ENCODE measurements at regions not wholly inside any gene's neighbourhood (a gene's known extent, or its start where the extent isn't known, plus 50 kb on each side); places are given as distances from the start of the nearest gene placed in this dataset.

DNA sequence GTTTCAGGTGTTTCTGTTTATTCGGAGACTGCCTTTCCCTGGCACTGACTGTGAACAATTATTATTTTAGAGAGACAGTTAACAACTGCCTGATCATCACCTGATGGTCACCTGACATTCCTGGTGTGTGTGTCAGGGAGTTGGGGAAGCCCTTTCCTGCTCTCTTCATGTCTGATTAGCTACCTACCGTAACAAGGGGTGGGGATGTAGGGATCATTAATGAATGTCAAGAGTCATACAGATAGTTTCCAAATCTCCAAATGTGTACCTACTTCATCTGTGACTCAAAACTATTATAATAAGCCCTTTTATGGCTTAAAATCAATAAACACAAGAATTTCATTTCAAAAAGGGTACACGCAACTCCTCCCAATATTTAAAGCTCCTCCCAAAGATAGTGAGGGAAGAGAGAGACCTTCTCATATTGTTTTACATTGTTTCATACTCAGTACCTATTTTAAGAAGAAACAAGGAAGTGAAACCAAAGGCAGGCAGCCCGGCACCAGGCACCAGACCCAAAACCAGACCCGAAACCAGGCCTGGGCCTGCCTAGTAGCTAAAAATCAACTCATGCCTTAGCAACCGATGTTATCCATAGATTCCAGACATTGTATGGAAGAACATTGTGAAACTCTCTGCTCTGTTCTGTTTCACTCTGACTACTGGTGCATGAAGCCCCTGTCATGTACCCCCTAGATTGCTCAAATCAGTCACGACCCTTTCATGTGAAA lies 844.9 kb upstream of the ALCAM start:
- H3K27ac Mint-ChIP-seq, result no peak overlapping the region
- Histone ChIP-seq H3K79me2 (ENCODE audit: low read depth) (no peaks in the 10 kb centered on the region), H4K20me1 (ENCODE audit: low read depth) (no peaks in the 10 kb centered on the region), H3K27ac (no peak overlapping the region), H2AFZ (replicated peaks) (no peak overlapping the region), H3F3A (ENCODE audit: low read depth) (peaks cover 4% of the 10 kb centered on the region), H3K27me3 (no peaks in the 10 kb centered on the region), H3K4me1 (peaks cover 7% of the 10 kb centered on the region), H3K9me3 (ENCODE audit: low read depth) (no peaks in the 10 kb centered on the region), H3K36me3 (no peaks in the 10 kb centered on the region), H3K4me3 (no peak overlapping the region), H3K4me2 (no peak overlapping the region), H3K9ac (no peak overlapping the region)
- DNase-seq (ENCODE audit: low spot score), result no peak
- H3K9me3 Mint-ChIP-seq, result no peaks in the 10 kb centered on the region
- no peaks in the 10 kb centered on the region for H3K4me1 Mint-ChIP-seq
- no peak for TF ChIP-seq EZH2phosphoT487 (IDR thresholded peaks at IDR 0.05)
- TF ChIP-seq EZH2 (IDR thresholded peaks at IDR 0.05), result no peak
- TF ChIP-seq, protein P1, sequence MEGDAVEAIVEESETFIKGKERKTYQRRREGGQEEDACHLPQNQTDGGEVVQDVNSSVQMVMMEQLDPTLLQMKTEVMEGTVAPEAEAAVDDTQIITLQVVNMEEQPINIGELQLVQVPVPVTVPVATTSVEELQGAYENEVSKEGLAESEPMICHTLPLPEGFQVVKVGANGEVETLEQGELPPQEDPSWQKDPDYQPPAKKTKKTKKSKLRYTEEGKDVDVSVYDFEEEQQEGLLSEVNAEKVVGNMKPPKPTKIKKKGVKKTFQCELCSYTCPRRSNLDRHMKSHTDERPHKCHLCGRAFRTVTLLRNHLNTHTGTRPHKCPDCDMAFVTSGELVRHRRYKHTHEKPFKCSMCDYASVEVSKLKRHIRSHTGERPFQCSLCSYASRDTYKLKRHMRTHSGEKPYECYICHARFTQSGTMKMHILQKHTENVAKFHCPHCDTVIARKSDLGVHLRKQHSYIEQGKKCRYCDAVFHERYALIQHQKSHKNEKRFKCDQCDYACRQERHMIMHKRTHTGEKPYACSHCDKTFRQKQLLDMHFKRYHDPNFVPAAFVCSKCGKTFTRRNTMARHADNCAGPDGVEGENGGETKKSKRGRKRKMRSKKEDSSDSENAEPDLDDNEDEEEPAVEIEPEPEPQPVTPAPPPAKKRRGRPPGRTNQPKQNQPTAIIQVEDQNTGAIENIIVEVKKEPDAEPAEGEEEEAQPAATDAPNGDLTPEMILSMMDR (IDR thresholded peaks at IDR 0.05), result no peak
- peaks cover 2% of the 10 kb centered on the region for H3K36me3 Mint-ChIP-seq
- H3K27me3 Mint-ChIP-seq (ENCODE audit: insufficient read depth, low read depth), result no peaks in the 10 kb centered on the region
- no peak overlapping the region for H3K4me3 Mint-ChIP-seq

DNA sequence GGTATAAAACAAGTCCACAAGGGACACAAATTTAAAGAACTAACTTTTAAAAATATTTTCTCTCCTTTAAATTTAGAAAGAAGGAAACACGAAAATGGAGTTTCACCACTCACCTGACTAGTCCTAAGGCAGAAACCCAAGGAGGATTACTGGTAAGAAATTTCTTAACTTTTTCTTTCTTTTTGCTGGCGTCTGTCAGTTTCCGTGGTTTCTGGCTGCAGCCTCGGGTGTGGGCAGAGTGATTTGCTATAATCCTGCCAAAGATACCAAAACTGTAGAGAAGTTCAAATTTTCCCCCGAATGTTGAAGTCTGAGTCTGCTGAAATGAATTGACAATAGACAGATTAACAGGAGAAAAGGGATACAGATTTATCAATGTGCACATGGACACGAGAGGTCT lies 843.6 kb upstream of the ALCAM start:
- no peak overlapping the region for H2AFZ ChIP-seq (replicated peaks)
- Mint-ChIP-seq H3K36me3 (peaks cover 2% of the 10 kb centered on the region), H3K27ac (no peak overlapping the region), H3K9me3 (peaks cover 3% of the 10 kb centered on the region), H3K27me3 (ENCODE audit: insufficient read depth, low read depth) (no peaks in the 10 kb centered on the region), H3K4me3 (no peak overlapping the region), H3K4me1 (no peaks in the 10 kb centered on the region)
- H3K27ac ChIP-seq, result no peak overlapping the region
- DNase-seq (ENCODE audit: low spot score), result no peak
- H3K9ac ChIP-seq, result no peak overlapping the region
- H3K4me2 ChIP-seq, result no peak overlapping the region
- H3K4me1 ChIP-seq, result peaks cover 7% of the 10 kb centered on the region
- peaks cover 4% of the 10 kb centered on the region for H3F3A ChIP-seq (ENCODE audit: low read depth)
- H4K20me1 ChIP-seq (ENCODE audit: low read depth), result no peaks in the 10 kb centered on the region
- H3K4me3 ChIP-seq, result no peak overlapping the region
- no peaks in the 10 kb centered on the region for H3K79me2 ChIP-seq (ENCODE audit: low read depth)
- TF ChIP-seq, protein P1 (IDR thresholded peaks at IDR 0.05), result no peak
- TF ChIP-seq EZH2phosphoT487 (IDR thresholded peaks at IDR 0.05) (no peak), EZH2 (IDR thresholded peaks at IDR 0.05) (no peak)
- no peaks in the 10 kb centered on the region for H3K36me3 ChIP-seq
- H3K9me3 ChIP-seq (ENCODE audit: low read depth), result no peaks in the 10 kb centered on the region
- no peaks in the 10 kb centered on the region for H3K27me3 ChIP-seq

DNA sequence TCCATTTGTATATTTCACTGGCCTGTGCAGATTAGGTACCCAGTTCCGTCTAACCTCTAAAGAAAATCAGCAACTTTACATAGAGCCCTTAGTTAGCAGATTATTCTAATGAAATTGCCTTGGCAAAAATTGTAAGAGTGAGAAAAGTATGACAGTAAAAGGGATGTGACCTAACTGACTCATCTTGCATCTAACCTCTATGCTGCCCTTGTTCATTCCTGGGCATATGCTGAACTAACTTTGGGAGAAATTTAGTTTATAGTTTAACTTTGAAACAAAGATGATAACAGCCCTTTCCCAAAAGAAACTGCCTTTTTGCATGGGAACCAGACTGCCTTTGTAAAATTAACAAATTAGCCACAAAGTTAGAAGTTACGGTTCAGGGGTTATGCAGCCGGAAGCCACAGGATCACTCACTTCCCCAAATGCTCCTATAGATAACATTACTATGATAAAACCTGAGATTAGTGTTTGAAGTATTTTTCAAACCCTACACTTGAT lies 839.8 kb upstream of the ALCAM start:
- no peak for TF ChIP-seq EZH2phosphoT487 (IDR thresholded peaks at IDR 0.05)
- Histone ChIP-seq H3F3A (ENCODE audit: low read depth) (no peaks in the 10 kb centered on the region), H3K36me3 (no peaks in the 10 kb centered on the region), H3K9ac (no peak overlapping the region), H3K4me3 (no peak overlapping the region), H3K27ac (no peak overlapping the region), H2AFZ (replicated peaks) (no peak overlapping the region), H3K79me2 (ENCODE audit: low read depth) (no peaks in the 10 kb centered on the region), H3K4me2 (no peak overlapping the region), H4K20me1 (ENCODE audit: low read depth) (no peaks in the 10 kb centered on the region), H3K4me1 (no peaks in the 10 kb centered on the region), H3K9me3 (ENCODE audit: low read depth) (no peaks in the 10 kb centered on the region), H3K27me3 (no peaks in the 10 kb centered on the region)
- H3K27me3 Mint-ChIP-seq (ENCODE audit: insufficient read depth, low read depth), result peaks cover 4% of the 10 kb centered on the region
- H3K4me1 Mint-ChIP-seq, result no peaks in the 10 kb centered on the region
- DNase-seq (ENCODE audit: low spot score), result no peak
- peaks cover 8% of the 10 kb centered on the region for H3K9me3 Mint-ChIP-seq
- H3K4me3 Mint-ChIP-seq, result no peak overlapping the region
- H3K27ac Mint-ChIP-seq, result no peak overlapping the region
- H3K36me3 Mint-ChIP-seq, result no peaks in the 10 kb centered on the region

DNA sequence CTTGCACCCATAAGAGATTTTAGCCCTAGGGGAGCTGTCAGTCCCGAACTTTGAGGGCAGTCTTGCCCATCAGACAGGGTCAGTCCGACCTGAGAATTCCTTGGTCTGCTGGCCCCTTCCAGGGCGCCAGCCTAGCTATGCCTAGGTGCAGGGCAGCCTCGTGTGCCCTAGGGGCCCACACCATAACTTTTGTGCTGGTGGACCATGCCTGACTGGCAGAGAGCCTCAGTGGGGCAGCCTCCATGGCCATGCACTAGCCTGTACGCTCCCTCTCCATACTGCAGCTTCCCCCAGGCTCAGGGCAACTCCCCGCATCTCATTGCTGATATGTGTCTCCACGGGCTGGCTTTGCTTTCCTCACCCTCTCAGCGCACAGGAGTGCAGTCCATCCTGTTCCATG lies 835.8 kb upstream of the ALCAM start:
- peaks cover 16% of the 10 kb centered on the region for H3K9me3 Mint-ChIP-seq
- H3K79me2 ChIP-seq (ENCODE audit: low read depth), result no peaks in the 10 kb centered on the region
- H3K4me3 ChIP-seq, result no peak overlapping the region
- no peaks in the 10 kb centered on the region for H4K20me1 ChIP-seq (ENCODE audit: low read depth)
- H3K4me1 ChIP-seq, result no peaks in the 10 kb centered on the region
- no peaks in the 10 kb centered on the region for H3K36me3 Mint-ChIP-seq
- H3K27me3 ChIP-seq, result no peaks in the 10 kb centered on the region
- H2AFZ ChIP-seq (replicated peaks), result no peak overlapping the region
- no peaks in the 10 kb centered on the region for H3K36me3 ChIP-seq
- H3K9ac ChIP-seq, result no peak overlapping the region
- no peak for TF ChIP-seq EZH2phosphoT487 (IDR thresholded peaks at IDR 0.05)
- TF ChIP-seq EZH2 (IDR thresholded peaks at IDR 0.05), result no peak
- TF ChIP-seq, protein P1 (IDR thresholded peaks at IDR 0.05), result no peak
- no peak for DNase-seq (ENCODE audit: low spot score)
- H3K27ac Mint-ChIP-seq, result no peak overlapping the region
- no peaks in the 10 kb centered on the region for H3K9me3 ChIP-seq (ENCODE audit: low read depth)
- no peak overlapping the region for H3K4me3 Mint-ChIP-seq
- H3K27me3 Mint-ChIP-seq (ENCODE audit: insufficient read depth, low read depth), result peaks cover 4% of the 10 kb centered on the region
- H3K27ac ChIP-seq, result no peak overlapping the region
- H3K4me2 ChIP-seq, result no peak overlapping the region
- H3K4me1 Mint-ChIP-seq, result no peaks in the 10 kb centered on the region
- H3F3A ChIP-seq (ENCODE audit: low read depth), result no peaks in the 10 kb centered on the region

All from neural progenitor cell (in vitro differentiated cells).